HG03457 (cell line): ENCODE measurements at regions not wholly inside any gene's neighbourhood (a gene's known extent, or its start where the extent isn't known, plus 50 kb on each side); places are given as distances from the start of the nearest gene placed in this dataset.

Source experiments
- ATAC-seq: cut with Tn5 transposase; IDR thresholded peaks from one replicate; pipeline ENCODE4 v1.9.1; 2021; ENCODE audit warnings: moderate number of reproducible peaks; ENCODE audit not compliant: unreplicated experiment

GRCh38 chr17:68812876-68813584, 142.2 kb downstream of the ABCA8 start:
- no peak for ATAC-seq

- ATAC-seq, result no peak
These were observed 146.0 kb downstream of the ABCA8 start for GRCh38 chr17:68809148-68809547.

- no peak for ATAC-seq
These were observed 147.0 kb downstream of the ABCA8 start for GRCh38 chr17:68807998-68808772.

- ATAC-seq, result no peak
These were observed 149.6 kb downstream of the ABCA8 start for GRCh38 chr17:68805609-68806008.

DNA sequence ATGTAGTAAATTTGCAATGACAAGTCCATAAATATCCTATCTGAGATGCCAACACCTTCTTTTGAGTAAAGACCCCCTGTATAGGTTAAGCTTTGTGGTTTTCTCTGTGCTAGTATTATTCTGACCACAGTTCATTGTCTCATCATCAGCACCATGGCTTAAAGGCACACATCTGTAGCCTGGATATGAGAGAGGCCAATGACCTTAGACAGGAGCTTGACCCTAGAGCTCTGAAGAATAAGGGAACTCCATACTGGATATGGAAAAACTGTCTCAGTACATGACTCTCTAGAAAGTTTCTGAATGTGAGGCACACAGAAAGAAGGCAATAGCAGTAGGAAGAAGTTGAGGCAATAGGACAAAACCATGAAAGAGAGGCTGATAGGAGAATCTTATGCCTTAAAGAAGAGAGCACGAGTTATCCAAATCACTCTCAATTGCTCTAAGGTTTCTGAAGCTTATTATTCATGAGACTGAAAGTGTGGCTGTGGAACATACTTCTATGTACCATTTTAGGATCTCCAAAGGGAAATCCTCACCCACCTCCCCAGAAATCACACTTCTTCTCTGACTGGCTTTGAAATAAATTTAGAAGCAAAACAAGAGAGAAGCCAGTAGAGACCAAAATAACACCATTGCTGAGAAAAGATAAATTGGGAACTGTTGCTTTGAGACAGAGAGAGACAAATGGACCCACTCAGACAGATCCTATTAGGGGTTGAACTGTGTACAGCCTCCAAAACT, 150.2 kb downstream of the ABCA8 start:
- no peak for ATAC-seq

- ATAC-seq, result no peak
These were observed 151.8 kb downstream of the ABCA8 start for GRCh38 chr17:68803164-68803929.

GRCh38 chr17:68801335-68802247, 153.6 kb downstream of the ABCA8 start:
- no peak for ATAC-seq

DNA sequence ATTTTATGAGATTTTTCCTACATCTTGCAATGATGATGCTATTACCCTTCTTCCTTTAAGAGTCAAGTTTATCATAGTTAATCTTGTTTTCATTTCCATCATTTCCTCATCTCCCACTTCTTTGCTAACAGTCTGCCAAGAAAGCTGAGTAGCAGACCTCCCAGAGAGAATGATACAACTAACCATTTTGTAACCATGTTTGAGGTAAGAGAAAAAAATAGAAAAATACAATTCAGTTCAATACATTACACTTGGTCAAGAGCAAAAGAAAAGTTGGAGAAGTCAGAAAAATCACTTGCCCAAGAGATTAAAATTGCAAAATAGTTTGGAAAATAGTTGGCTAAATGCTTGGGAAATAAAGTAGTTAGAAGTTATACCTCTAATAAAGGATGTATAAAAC, 154.4 kb downstream of the ABCA8 start:
- ATAC-seq, result no peak

DNA sequence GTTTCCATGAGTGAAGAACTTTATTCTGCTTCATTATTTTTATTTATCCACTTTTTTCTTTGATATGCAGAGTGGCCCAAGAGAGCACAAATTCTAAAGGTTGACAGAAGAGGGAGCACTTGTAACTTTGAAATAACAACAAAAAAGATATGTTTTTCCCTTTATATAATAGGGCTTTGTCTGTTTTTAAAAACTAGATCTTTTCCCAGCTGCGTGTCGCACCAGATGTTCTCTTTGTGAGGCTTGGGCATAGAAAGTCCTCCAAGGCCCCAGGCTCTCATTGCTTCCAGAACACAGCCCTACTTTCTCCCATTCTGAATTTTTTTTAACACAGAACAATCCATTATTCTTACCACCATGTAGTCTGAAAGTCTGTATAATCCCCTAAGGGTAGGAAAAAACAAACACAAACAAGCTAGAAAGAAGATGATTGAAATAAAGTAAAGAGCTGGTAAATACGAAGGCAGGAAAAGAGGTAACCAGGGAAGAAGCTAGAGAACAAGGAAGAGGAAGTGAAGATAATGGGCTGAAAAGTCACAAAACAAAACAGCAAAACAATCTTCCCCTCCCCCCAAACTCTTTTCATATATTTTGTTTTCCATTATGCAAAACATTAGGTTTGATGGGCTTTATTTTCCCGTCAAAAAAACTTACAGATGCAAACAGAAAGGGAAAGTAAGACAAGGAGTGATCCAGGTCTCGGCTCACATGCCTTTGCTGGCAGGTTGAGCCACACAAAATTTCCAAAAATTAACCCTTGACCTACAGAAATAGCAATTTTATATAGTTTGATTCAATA, 160.4 kb downstream of the ABCA8 start:
- ATAC-seq, result no peak

- no peak for ATAC-seq
These were observed 162.3 kb downstream of the ABCA8 start for GRCh38 chr17:68792873-68793272.

- no peak for ATAC-seq
These were observed 163.0 kb downstream of the ABCA8 start for GRCh38 chr17:68792042-68792685.

DNA sequence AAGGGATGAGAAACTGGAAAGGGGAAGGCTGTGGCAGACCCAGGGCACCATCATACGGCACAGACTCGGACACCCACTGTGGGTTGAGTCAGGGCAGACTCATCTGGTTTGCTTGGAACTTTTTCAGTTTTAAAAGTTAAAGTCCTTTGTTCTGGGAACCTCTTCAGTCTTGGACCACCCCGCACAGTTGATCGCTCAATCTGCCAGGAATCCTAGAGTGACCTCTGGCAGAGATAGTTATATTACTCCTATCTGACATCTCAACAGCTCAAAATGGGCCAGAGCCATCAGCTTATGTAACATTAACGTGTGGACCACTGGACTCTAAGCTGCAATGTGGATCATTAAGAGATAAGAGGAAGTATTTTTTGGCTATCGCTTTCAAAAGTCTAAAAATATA, 164.3 kb downstream of the ABCA8 start:
- ATAC-seq, result no peak

GRCh38 chr17:68790492-68790891, 164.7 kb downstream of the ABCA8 start:
- no peak for ATAC-seq

DNA sequence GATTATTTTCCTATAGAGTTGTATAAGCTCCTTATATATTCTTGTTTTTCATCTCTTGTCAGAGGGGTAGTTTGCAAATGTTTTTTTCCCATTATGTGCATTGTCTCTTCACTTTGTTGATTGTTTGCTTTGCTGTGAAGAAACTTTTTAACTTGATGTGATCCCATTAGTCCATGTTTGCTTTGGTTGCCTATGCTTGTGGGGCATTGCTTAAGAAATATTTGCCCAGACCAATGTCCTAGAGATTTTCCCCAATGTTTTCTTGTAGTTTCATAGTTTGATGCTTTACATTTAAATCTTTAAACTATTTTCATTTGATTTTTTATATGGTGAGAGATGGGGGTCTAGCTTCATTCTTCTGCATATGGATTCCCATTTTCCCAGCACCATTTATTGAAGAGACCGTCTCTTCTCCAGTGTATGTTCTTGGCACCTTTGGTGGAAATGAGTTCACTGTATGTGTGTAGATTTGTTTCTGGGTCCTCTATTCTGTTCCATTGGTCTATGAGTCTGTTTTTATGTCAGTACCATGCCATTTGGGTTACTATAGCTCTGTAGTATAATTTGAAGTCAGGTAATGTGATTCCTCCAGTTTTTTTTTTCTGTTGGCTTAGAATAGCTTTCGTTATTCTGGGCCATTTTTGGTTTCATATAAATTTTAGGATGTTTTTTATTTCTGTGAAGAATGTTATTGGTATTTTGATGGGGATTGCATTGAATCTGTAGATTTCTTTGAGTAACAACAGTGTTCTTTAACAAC, 165.8 kb downstream of the ABCA8 start:
- no peak for ATAC-seq

DNA sequence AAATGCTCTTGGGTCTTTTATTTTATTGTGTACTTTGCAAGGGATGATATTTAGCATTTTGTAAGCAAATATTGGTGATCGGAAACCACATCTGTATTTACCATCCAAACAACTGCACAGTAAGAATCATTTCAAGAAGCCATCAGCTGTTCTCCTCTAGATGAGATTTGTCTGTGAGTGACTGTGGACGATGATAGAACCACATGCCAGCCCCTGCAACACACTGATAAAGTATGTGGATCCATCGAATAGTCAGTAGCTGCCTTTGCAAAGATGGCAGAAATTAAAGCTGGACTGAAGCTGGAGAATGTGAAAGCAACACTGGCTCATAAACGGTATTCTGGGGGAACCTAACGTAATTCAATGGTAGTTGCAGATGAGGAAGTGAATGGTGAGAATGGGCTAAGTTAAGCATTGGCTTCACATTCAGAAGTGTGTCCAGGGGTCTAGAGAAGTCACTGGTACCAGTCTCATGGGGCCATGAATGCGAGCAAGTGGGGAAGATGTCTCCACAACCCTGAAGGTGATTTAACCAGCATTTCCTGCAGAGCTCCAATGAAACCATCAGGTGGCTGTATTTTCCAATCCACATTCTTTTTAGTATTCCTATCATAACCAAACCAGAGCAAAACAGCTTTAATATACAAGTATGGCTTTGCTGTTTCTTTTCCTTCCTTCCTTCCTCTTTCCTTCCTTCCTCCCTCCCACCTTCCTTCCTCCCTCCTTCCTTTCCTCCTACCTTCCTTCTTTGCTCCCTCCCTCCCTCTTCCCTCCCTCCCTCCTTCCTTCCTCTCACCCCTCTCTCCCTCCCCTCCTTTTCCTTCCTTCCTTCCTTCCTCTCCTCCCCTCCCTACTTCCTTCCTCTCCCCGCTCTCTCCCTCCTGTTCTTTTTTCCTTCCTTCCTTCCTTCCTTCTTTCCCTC, 169.4 kb downstream of the ABCA8 start:
- ATAC-seq, result no peak

DNA sequence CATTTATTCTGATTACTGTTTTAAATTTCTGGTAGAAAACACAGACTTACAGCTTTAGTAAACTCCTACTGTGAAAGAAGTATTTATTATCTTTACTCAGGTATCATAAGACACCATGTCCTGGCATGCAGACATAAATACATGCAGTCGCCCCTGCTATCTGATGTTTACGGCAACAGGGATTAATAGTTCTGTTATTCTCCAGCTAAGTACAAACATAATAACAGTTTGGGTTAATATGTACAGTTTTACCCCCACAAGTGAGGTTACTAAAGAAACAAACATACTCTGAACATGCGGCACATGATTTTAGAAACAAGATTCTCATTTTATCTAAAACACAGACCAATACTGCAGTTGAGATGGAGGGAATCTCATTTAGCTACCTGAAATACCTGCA, 170.8 kb downstream of the ABCA8 start:
- ATAC-seq, result no peak

DNA sequence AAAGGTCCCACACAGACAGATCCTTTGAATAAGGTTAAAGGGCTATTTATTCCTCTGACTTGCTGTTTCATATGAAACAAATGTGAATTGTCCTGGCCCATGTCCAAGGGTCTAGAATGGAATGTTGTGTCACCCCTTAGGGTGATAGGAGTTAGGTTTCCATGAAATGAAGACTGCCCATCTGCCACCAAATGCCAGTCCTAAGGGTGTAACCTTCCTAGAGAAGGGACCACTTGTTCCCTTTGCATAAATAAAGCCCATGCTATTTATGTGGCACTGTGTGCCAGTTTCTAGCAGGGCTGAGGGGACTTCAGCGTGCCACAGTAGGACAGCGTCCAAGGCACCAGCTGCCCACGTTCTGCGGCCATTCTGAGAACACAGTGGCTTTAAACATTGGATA, 171.3 kb downstream of the ABCA8 start:
- no peak for ATAC-seq
